ENCODE measurements at regions not wholly inside any gene's neighbourhood (a gene's known extent, or its start where the extent isn't known, plus 50 kb on each side); places are given as distances from the start of the nearest gene placed in this dataset.

- TF ChIP-seq EP300 (IDR thresholded peaks at IDR 0.05) (no peak), MAX (IDR thresholded peaks at IDR 0.05) (no peak), MYC (IDR thresholded peaks at IDR 0.05; ENCODE audit: borderline replicate concordance, low read length) (no peak), JUN (IDR thresholded peaks at IDR 0.05) (no peak), CTCF (IDR thresholded peaks at IDR 0.05) (no peak), EHF (CRISPR knock-in tag; IDR thresholded peaks at IDR 0.05) (no peak), ESRRA (IDR thresholded peaks at IDR 0.05; ENCODE audit: borderline replicate concordance, low read length) (no peak), POLR2A (IDR thresholded peaks at IDR 0.05; ENCODE audit: low read length) (no peak), BHLHE40 (IDR thresholded peaks at IDR 0.05; ENCODE audit: low read depth, low read length) (no peak), NFE2L2 (conservative IDR thresholded peaks at IDR 0.05; ENCODE audit: low read length) (no peak), USF2 (IDR thresholded peaks at IDR 0.05) (no peak), CEBPB (IDR thresholded peaks at IDR 0.05) (no peak)
Observed at GRCh38 chr2:83944191-83944590, 514.9 kb downstream of the SUCLG1 start.
